Nephron progenitor cell (in vitro differentiated cells): ENCODE measurements at regions not wholly inside any gene's neighbourhood (a gene's known extent, or its start where the extent isn't known, plus 50 kb on each side); places are given as distances from the start of the nearest gene placed in this dataset.

ENCODE experiments used
- DNase-seq: peaks from one replicate; pipeline ENCODE4 v3.0.0; 2021
- H3K27ac Mint-ChIP-seq: 2 replicates; pipeline ENCODE4 v1.8.0; 2021; ENCODE audit warnings: mild to moderate bottlenecking, moderate library complexity, mixed read lengths
- H3K27me3 Mint-ChIP-seq: 2 replicates; pipeline ENCODE4 v1.8.0; 2021; ENCODE audit warnings: mild to moderate bottlenecking, low read depth, mixed read lengths; ENCODE audit not compliant: poor library complexity
- H3K36me3 Mint-ChIP-seq: 2 replicates; pipeline ENCODE4 v1.8.0; 2021; ENCODE audit warnings: low read depth, mixed read lengths
- H3K4me1 Mint-ChIP-seq: 2 replicates; pipeline ENCODE4 v1.8.0; 2021; ENCODE audit warnings: mixed read lengths
- H3K4me3 Mint-ChIP-seq: 2 replicates; pipeline ENCODE4 v1.8.0; 2021; ENCODE audit warnings: mild to moderate bottlenecking, moderate library complexity, mixed read lengths
- H3K9me3 Mint-ChIP-seq: 2 replicates; pipeline ENCODE4 v1.8.0; 2021; ENCODE audit warnings: mild to moderate bottlenecking, moderate library complexity, mixed read lengths
- CTCF ChIP-seq: fragments of 200-600 bp; sonication (generic); IDR thresholded peaks from 2 replicates; pipeline ENCODE4 v1.5.0; 2021; ENCODE audit warnings: antibody characterized with exemption

GRCh38 chr13:81334481-81334880, 993.6 kb upstream of the SPRY2 start:
- no peaks in the 10 kb centered on the region for H3K4me1 Mint-ChIP-seq
- no peak overlapping the region for H3K27ac Mint-ChIP-seq
- TF ChIP-seq CTCF: no peak
- no peak for DNase-seq
- H3K27me3 Mint-ChIP-seq: peaks cover 5% of the 10 kb centered on the region
- peaks cover 8% of the 10 kb centered on the region for H3K9me3 Mint-ChIP-seq
- no peak overlapping the region for H3K4me3 Mint-ChIP-seq
- no peaks in the 10 kb centered on the region for H3K36me3 Mint-ChIP-seq

- no peak overlapping the region for H3K4me3 Mint-ChIP-seq
- no peak for TF ChIP-seq CTCF
- peaks cover 3% of the 10 kb centered on the region for H3K9me3 Mint-ChIP-seq
- no peaks in the 10 kb centered on the region for H3K27me3 Mint-ChIP-seq
- H3K27ac Mint-ChIP-seq: no peak overlapping the region
- H3K4me1 Mint-ChIP-seq: no peaks in the 10 kb centered on the region
- H3K36me3 Mint-ChIP-seq: no peaks in the 10 kb centered on the region
- no peak for DNase-seq
Observed at GRCh38 chr13:81326913-81327312, 986.0 kb upstream of the SPRY2 start.

- H3K4me3 Mint-ChIP-seq: no peak overlapping the region
- H3K36me3 Mint-ChIP-seq: no peaks in the 10 kb centered on the region
- no peaks in the 10 kb centered on the region for H3K9me3 Mint-ChIP-seq
- H3K27ac Mint-ChIP-seq: no peak overlapping the region
- H3K4me1 Mint-ChIP-seq: no peaks in the 10 kb centered on the region
- H3K27me3 Mint-ChIP-seq: no peaks in the 10 kb centered on the region
- TF ChIP-seq CTCF: no peak
- DNase-seq: no peak
Observed at GRCh38 chr13:81320516-81320915, 979.6 kb upstream of the SPRY2 start.

- no peak overlapping the region for H3K4me3 Mint-ChIP-seq
- H3K36me3 Mint-ChIP-seq: no peaks in the 10 kb centered on the region
- TF ChIP-seq CTCF: no peak
- H3K27me3 Mint-ChIP-seq: no peaks in the 10 kb centered on the region
- H3K9me3 Mint-ChIP-seq: no peaks in the 10 kb centered on the region
- no peak for DNase-seq
- no peaks in the 10 kb centered on the region for H3K4me1 Mint-ChIP-seq
- H3K27ac Mint-ChIP-seq: no peak overlapping the region
Observed at GRCh38 chr13:81319351-81319750, 978.4 kb upstream of the SPRY2 start.

GRCh38 chr13:81318231-81319019, 977.5 kb upstream of the SPRY2 start:
- Mint-ChIP-seq H3K27me3 (no peaks in the 10 kb centered on the region), H3K27ac (no peak overlapping the region), H3K36me3 (no peaks in the 10 kb centered on the region), H3K4me1 (no peaks in the 10 kb centered on the region), H3K9me3 (no peaks in the 10 kb centered on the region), H3K4me3 (no peak overlapping the region)
- DNase-seq: no peak
- TF ChIP-seq CTCF: no peak

- DNase-seq: no peak
- no peaks in the 10 kb centered on the region for H3K4me1 Mint-ChIP-seq
- no peak for TF ChIP-seq CTCF
- no peaks in the 10 kb centered on the region for H3K36me3 Mint-ChIP-seq
- H3K27ac Mint-ChIP-seq: no peak overlapping the region
- no peak overlapping the region for H3K4me3 Mint-ChIP-seq
- H3K9me3 Mint-ChIP-seq: no peaks in the 10 kb centered on the region
- no peaks in the 10 kb centered on the region for H3K27me3 Mint-ChIP-seq
Observed at GRCh38 chr13:81314461-81314860, 973.5 kb upstream of the SPRY2 start.
